Gastroesophageal sphincter (tissue), 4 donors: ENCODE measurements at regions not wholly inside any gene's neighbourhood (a gene's known extent, or its start where the extent isn't known, plus 50 kb on each side); places are given as distances from the start of the nearest gene placed in this dataset.

Experiments used
- ATAC-seq: fragments of 150-250 bp; one replicate; pipeline ENCODE4 v1.9.1; 2016; ENCODE audit warnings: mild to moderate bottlenecking, moderate library complexity
- H3K27ac ChIP-seq, 4 donors: fragments of 200-600 bp; sonication (generic) in 3 of 4; 1 replicate in 3 of 4; 2 replicates in 1 of 4; pipeline ENCODE4 v1.5.1; 2016 to 2019
- H3K27me3 ChIP-seq: fragments of 200-600 bp; sonication (generic); one replicate; pipeline ENCODE4 v1.5.1; 2019
- H3K36me3 ChIP-seq, 2 donors: fragments of 200-600 bp; sonication (generic); one replicate each; pipeline ENCODE4 v1.5.1; 2019; ENCODE audit warnings: control low read depth in 1 of 2
- H3K4me1 ChIP-seq, 3 donors: fragments of 200-600 bp; sonication (generic); 1 replicate in 2 of 3; 2 replicates in 1 of 3; pipeline ENCODE4 v1.5.1; 2016 to 2019; ENCODE audit warnings: control low read depth in 2 of 3
- H3K4me3 ChIP-seq, 2 donors: fragments of 200-600 bp; sonication (generic); one replicate each; pipeline ENCODE4 v1.5.1; 2019; ENCODE audit warnings: mild to moderate bottlenecking in 1 of 2, moderate library complexity in 1 of 2
- H3K9me3 ChIP-seq, 3 donors: fragments of 200-600 bp; sonication (generic); one replicate each; pipeline ENCODE4 v1.5.1; 2017 to 2019; ENCODE audit warnings: control low read depth in 2 of 3
- CTCF ChIP-seq, 4 experiments: fragments of 200-600 bp in 2 of 4; fragments of 450-650 bp in 2 of 4; sonication (generic) in 1 of 4; IDR thresholded peaks; one replicate each; pipeline ENCODE4 v1.5.1; 2017 to 2019; ENCODE audit warnings: antibody characterized with exemption in 4 of 4, mild to moderate bottlenecking in 2 of 4, moderate library complexity in 2 of 4
- EP300 ChIP-seq: sonication (generic); formaldehyde crosslinking; IDR thresholded peaks from one replicate; pipeline ENCODE4 v1.6.1; 2017; ENCODE audit warnings: antibody characterized with exemption, mild to moderate bottlenecking
- POLR2A ChIP-seq, 2 donors: fragments of 450-650 bp; IDR thresholded peaks; one replicate each; pipeline ENCODE4 v1.6.1; 2017; ENCODE audit warnings: antibody characterized with exemption in 2 of 2, mild to moderate bottlenecking in 2 of 2, moderate library complexity in 1 of 2
- POLR2AphosphoS5 ChIP-seq: sonication (generic); formaldehyde crosslinking; IDR thresholded peaks from one replicate; pipeline ENCODE4 v1.6.1; 2017; ENCODE audit warnings: antibody characterized with exemption
- WGBS, 2 donors: methylation state at CpG; one replicate each; pipeline ENCODE4 v1.1.5; 2018; ENCODE audit warnings: low coverage in 1 of 2; 5-methylcytosine and 5-hydroxymethylcytosine counted together

- no peak overlapping the region for H3K27ac ChIP-seq
- ATAC-seq: no peak
- WGBS, 2 donors: 79 to 85% methylated on average over 2 of the region's 2 CpGs
Measured at GRCh38 chr7:17544401-17544800, 245.9 kb downstream of the AHR start.

GRCh38 chr7:17545348-17545747, 246.9 kb downstream of the AHR start:
- no peak for TF ChIP-seq CTCF (IDR thresholded peaks at IDR 0.05)
- TF ChIP-seq POLR2AphosphoS5: no peak
- no peak for TF ChIP-seq POLR2A (IDR thresholded peaks at IDR 0.05)
- TF ChIP-seq EP300: no peak
- Histone ChIP-seq H3K27me3 (no peaks in the 10 kb centered on the region), H3K4me3 (no peak overlapping the region), H3K27ac (peak overlapping the region in 2 of 4 donors; percentile 0 to 55), H3K9me3 (no peaks in the 10 kb centered on the region), H3K36me3 (no peaks in the 10 kb centered on the region), H3K4me1 (peaks cover 0 to 24% (median 6%) of the 10 kb centered on the region in 3 donors)
- no peak for ATAC-seq

More at GRCh38 chr7:17544401-17544800, 245.9 kb downstream of the AHR start:
- no peak overlapping the region for H3K4me3 ChIP-seq
- no peaks in the 10 kb centered on the region for H3K27me3 ChIP-seq
- H3K4me1 ChIP-seq: peaks cover 0 to 24% (median 6%) of the 10 kb centered on the region in 3 donors
- TF ChIP-seq POLR2A (IDR thresholded peaks at IDR 0.05): no peak
- no peak for TF ChIP-seq CTCF (IDR thresholded peaks at IDR 0.05)
- TF ChIP-seq POLR2AphosphoS5: no peak
- TF ChIP-seq EP300: no peak
- no peaks in the 10 kb centered on the region for H3K9me3 ChIP-seq
- H3K36me3 ChIP-seq: no peaks in the 10 kb centered on the region

- peak; percentile 17 for ATAC-seq
Measured at GRCh38 chr7:17546189-17546588, 247.7 kb downstream of the AHR start.

GRCh38 chr7:17546592-17546991, 248.1 kb downstream of the AHR start:
- H3K4me3 ChIP-seq: no peak overlapping the region
- peak; percentile 85 for TF ChIP-seq POLR2AphosphoS5
- TF ChIP-seq CTCF (IDR thresholded peaks at IDR 0.05): no peak
- no peaks in the 10 kb centered on the region for H3K27me3 ChIP-seq
- no peaks in the 10 kb centered on the region for H3K9me3 ChIP-seq
- peaks cover 0 to 24% (median 6%) of the 10 kb centered on the region in 3 donors for H3K4me1 ChIP-seq
- 54 to 100% methylated on average over 1 of the region's 1 CpG for WGBS, 2 donors
- H3K36me3 ChIP-seq: no peaks in the 10 kb centered on the region
- ATAC-seq: peak; percentile 91
- peak overlapping the region in 3 of 4 donors; percentile 20 to 55 (median 44) for H3K27ac ChIP-seq

More at GRCh38 chr7:17546189-17546588, 247.7 kb downstream of the AHR start:
- H3K36me3 ChIP-seq: no peaks in the 10 kb centered on the region
- peak overlapping the region in 3 of 4 donors; percentile 34 to 55 (median 44) for H3K27ac ChIP-seq
- no peak overlapping the region for H3K4me3 ChIP-seq
- 37 to 60% methylated on average over 3 of the region's 3 CpGs for WGBS, 2 donors
- no peaks in the 10 kb centered on the region for H3K27me3 ChIP-seq
- peaks cover 0 to 24% (median 6%) of the 10 kb centered on the region in 3 donors for H3K4me1 ChIP-seq
- no peaks in the 10 kb centered on the region for H3K9me3 ChIP-seq
- TF ChIP-seq EP300 (no peak), POLR2A (IDR thresholded peaks at IDR 0.05) (no peak), CTCF (IDR thresholded peaks at IDR 0.05) (no peak), POLR2AphosphoS5 (no peak)

- ATAC-seq: no peak
- 75 to 97% methylated on average over 4 of the region's 4 CpGs for WGBS, 2 donors
- no peaks in the 10 kb centered on the region for H3K36me3 ChIP-seq
- TF ChIP-seq CTCF (IDR thresholded peaks at IDR 0.05): no peak
- no peak for TF ChIP-seq POLR2AphosphoS5
- no peak for TF ChIP-seq POLR2A (IDR thresholded peaks at IDR 0.05)
- no peak for TF ChIP-seq EP300
- peaks cover 0 to 24% (median 6%) of the 10 kb centered on the region in 3 donors for H3K4me1 ChIP-seq
- H3K27me3 ChIP-seq: no peaks in the 10 kb centered on the region
- peak overlapping the region in 1 of 4 donors; percentile 55 for H3K27ac ChIP-seq
- no peak overlapping the region for H3K4me3 ChIP-seq
- no peaks in the 10 kb centered on the region for H3K9me3 ChIP-seq
Measured at GRCh38 chr7:17548014-17548653, 249.7 kb downstream of the AHR start.
